Stimulated activated CD4-positive, alpha-beta T cell treated with anti-CD3 and anti-CD28 coated beads, Interleukin-2, amount 100 ng/mL, for 48 hours (primary cell): ENCODE measurements at regions not wholly inside any gene's neighbourhood (a gene's known extent, or its start where the extent isn't known, plus 50 kb on each side); places are given as distances from the start of the nearest gene placed in this dataset.

Experiments
- DNase-seq, 2 donors: peaks; one replicate each; pipeline ENCODE4 v3.0.0-alpha.2; 2020

- DNase-seq, result no peak
Measured at GRCh38 chr11:129591527-129591926, 215.9 kb downstream of the BARX2 start.

- no peak for DNase-seq
Measured at GRCh38 chr11:129592191-129592590, 216.5 kb downstream of the BARX2 start.

GRCh38 chr11:129593098-129593497, 217.4 kb downstream of the BARX2 start:
- DNase-seq, result no peak

GRCh38 chr11:129595038-129595962, 219.7 kb downstream of the BARX2 start:
- DNase-seq, result no peak

GRCh38 chr11:129596351-129596750, 219.3 kb upstream of the TMEM45B start:
- DNase-seq, result no peak

- DNase-seq, result no peak
Measured at GRCh38 chr11:129598378-129598777, 217.3 kb upstream of the TMEM45B start.

- no peak for DNase-seq
Measured at GRCh38 chr11:129605815-129606214, 209.8 kb upstream of the TMEM45B start.

- DNase-seq, result no peak
Measured at GRCh38 chr11:129608711-129609110, 206.9 kb upstream of the TMEM45B start.

- no peak for DNase-seq
Measured at GRCh38 chr11:129610125-129610524, 205.5 kb upstream of the TMEM45B start.

GRCh38 chr11:129610545-129610944, 205.1 kb upstream of the TMEM45B start:
- DNase-seq, result no peak

GRCh38 chr11:129611661-129612446, 203.8 kb upstream of the TMEM45B start:
- DNase-seq, result no peak

- no peak for DNase-seq
Measured at GRCh38 chr11:129612447-129612961, 203.1 kb upstream of the TMEM45B start.

GRCh38 chr11:129613071-129613470, 202.6 kb upstream of the TMEM45B start:
- no peak for DNase-seq

GRCh38 chr11:129614256-129614944, 201.2 kb upstream of the TMEM45B start:
- DNase-seq, result no peak

- no peak for DNase-seq
Measured at GRCh38 chr11:129618046-129618569, 197.5 kb upstream of the TMEM45B start.

GRCh38 chr11:129620237-129621104, 195.2 kb upstream of the TMEM45B start:
- no peak for DNase-seq

- no peak for DNase-seq
Measured at GRCh38 chr11:129625930-129626329, 189.7 kb upstream of the TMEM45B start.

GRCh38 chr11:129631201-129631600, 184.4 kb upstream of the TMEM45B start:
- DNase-seq, result no peak

- no peak for DNase-seq
Measured at GRCh38 chr11:129636926-129637325, 178.7 kb upstream of the TMEM45B start.

- no peak for DNase-seq
Measured at GRCh38 chr11:129637473-129637872, 178.2 kb upstream of the TMEM45B start.

- DNase-seq, result no peak
Measured at GRCh38 chr11:129637983-129638776, 177.5 kb upstream of the TMEM45B start.
